RKO (cell line): ENCODE measurements at regions not wholly inside any gene's neighbourhood (a gene's known extent, or its start where the extent isn't known, plus 50 kb on each side); places are given as distances from the start of the nearest gene placed in this dataset.

Experiments used
- DNase-seq: peaks from one replicate; pipeline ENCODE4 v3.0.0-alpha.2; 2016; ENCODE audit warnings: low spot score

DNA sequence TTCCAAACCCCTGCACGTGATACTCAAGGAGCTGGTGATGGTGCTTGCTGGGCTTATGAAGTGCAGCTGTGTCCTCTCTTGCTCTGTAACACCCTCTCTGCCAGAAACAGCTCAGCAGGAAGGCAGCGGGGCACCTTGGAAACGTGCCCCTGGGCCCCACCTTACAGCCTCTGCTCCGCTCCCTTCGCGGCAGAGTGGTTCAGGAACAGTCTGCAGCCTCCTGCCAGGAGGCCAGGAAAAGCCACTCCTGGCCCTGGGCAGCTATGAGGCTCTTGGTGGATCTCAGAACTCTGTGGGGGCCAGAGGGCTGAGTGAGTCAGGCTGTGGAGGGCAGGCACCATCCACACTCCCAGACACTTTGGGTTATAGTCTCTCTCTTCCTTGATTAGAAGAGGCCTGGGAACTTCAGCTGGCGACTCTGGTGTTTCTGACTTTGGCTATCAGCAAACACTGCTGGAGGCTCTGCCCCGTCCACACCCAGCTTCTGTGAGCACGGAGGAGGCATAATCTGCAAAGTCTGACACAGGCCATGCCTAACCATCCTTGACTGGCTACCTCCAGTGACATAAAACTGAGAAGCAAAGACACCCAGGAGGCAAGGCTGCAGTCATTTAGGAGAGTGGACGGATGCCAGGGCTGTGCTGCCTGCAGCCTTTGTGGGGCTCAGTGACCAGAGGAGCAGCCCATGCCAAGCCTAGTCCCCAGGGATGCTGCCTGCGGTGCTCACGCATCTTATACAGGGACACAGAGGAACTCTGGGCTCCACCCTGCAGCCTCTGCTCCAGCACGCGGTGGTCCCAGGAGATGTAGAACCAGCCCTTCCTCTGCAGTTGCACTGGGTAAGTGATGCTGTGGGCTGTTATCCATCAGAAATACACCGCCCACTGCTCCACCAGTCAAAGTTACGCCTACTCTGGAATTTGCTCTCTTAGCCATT lies 65.3 kb downstream of the METRNL start:
- no peak for DNase-seq

DNA sequence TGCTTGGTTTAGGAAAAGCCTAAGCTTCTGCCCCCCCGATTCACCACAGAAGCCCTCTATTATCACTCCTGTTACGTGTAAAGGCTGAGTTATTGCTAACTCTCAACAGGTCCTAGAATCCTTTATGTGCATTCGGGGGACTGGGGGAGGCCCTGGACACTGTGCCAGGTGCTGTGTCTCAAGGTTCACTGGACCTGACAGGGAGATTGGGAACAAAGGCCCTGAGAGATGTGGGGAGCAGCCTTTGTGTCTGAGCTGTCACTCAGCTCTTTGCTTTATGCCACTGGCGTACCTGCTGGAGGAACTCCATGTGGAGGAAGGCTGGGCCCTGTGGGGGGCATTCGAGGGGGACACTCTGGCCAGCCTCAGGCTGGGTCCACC lies 65.9 kb downstream of the METRNL start:
- no peak for DNase-seq

DNA sequence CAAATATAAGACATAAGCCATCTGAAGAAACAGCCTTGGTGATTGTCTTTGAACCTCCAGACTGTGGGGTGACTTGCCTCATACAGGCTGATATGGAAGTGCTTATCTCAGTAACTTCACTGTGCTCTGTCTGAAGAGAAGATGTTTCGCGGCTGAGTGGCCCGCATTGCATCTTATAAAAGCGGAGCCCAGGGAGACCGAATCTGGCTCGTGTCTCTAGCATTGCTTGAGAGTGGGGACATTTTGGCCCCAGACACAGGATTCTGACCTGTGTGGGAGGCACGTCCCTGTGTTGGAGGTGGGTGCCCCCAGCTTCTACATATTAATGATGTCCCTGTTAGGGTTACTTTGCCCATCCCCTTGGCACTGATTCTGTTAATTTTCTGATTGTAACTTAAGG lies 66.4 kb downstream of the METRNL start:
- DNase-seq: no peak

- DNase-seq: no peak
These were observed 66.9 kb downstream of the METRNL start for GRCh38 chr17:83146347-83146746.

- DNase-seq: no peak
These were observed 67.9 kb downstream of the METRNL start for GRCh38 chr17:83147280-83147679.

- DNase-seq: no peak
These were observed 69.1 kb downstream of the METRNL start for GRCh38 chr17:83148317-83149028.

DNA sequence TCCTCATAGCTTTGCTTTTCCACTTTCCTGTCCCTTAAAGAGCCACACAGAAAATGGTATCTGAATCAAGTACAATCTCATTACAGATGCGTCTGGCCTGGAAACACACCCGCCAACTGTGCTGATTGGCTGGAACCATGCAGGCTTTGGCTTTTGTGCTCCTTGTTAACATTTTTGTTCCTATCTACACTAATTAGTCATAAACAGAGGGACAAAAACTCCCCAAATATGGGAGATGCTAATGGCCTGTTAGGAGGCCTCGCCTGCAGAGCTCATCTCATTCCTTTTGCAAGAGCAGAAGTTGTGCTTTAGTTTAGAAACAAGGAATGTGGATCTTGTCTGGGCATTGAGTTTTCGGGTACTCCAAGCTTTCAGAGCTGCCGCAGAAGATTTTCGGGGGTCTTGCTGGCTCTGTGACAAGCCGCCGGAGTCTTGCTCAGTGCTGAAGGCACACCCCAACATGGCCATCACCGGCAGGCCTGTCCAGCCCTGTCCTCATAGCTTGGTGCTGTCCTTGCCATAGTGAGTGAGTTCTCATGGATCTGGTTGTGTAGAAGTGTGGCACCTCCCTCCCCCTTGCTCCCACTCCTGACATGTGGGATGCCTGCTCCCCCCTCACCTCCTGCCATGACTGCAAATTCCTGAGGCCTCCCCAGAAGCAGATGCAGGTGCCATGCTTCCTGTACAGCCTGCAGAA lies 69.8 kb downstream of the METRNL start:
- DNase-seq: no peak

DNA sequence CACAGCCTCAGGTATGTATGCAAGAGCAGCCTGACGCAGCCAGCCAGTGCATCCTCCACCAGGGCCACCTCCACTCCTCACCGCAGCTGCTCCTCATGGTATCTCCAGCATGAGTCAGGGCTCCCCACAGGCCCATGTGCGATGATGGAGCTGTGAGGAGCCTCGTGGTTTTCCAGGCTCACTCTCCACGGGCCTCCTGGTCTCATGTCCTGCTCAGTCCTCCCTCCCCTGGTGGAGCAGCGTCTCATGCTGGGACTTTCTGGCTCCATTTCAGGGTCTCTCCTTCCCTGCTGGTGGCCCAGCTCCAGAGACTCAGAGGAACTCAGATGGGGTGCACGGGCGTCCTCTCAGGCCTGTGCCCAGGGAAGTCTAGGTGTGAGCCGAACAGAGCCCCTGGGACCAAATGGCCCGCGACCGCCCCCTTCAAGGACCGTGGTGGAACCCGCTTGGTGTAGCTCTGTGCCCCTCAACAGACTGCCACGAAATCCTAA lies 70.4 kb downstream of the METRNL start:
- no peak for DNase-seq

GRCh38 chr17:83150369-83151055 lies 71.1 kb downstream of the METRNL start:
- no peak for DNase-seq

DNA sequence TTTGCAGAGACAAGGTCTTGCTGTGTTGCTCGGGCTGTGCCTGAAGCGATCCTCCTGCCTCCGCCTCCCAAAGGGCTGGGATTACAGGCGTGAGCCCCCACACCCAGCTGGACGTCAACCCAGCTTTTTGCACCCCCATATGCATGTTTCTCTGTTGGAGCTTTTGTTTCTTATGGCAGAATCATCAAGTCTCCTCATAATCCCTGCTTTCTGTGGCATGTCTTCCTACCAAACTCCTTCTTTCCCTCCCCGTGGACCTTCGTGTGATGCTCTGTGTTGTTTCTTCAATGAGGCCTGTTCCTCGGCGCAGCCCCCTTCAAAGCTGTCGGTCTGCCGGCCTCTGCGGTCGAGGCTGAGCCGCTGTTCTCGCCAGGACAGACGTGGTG lies 71.6 kb downstream of the METRNL start:
- no peak for DNase-seq

GRCh38 chr17:83151442-83152226 lies 72.2 kb downstream of the METRNL start:
- DNase-seq: no peak

DNA sequence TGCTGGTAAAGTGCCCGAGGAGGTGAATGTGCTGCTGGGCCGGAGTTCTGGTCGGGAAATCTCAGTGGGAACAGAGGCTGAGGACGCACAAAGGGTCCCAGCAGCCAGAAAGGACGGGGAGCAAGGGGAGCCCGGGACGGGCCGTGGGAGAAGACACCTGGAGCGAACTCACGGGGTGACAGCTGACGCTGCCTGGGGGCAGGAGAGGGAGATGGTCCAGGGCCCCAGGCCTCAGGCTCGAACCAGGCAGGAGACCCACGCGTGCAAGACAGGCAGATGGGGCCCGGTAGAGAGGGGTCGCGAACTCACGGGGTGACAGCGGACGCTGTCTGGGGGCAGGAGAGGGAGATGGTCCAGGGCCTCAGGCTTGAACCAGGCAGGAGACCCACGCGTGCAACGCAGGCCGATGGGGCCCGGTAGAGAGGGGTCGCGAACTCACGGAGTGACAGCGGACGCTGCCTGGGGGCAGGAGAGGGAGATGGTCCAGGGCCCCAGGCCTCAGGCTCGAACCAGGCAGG lies 72.9 kb downstream of the METRNL start:
- DNase-seq: no peak

DNA sequence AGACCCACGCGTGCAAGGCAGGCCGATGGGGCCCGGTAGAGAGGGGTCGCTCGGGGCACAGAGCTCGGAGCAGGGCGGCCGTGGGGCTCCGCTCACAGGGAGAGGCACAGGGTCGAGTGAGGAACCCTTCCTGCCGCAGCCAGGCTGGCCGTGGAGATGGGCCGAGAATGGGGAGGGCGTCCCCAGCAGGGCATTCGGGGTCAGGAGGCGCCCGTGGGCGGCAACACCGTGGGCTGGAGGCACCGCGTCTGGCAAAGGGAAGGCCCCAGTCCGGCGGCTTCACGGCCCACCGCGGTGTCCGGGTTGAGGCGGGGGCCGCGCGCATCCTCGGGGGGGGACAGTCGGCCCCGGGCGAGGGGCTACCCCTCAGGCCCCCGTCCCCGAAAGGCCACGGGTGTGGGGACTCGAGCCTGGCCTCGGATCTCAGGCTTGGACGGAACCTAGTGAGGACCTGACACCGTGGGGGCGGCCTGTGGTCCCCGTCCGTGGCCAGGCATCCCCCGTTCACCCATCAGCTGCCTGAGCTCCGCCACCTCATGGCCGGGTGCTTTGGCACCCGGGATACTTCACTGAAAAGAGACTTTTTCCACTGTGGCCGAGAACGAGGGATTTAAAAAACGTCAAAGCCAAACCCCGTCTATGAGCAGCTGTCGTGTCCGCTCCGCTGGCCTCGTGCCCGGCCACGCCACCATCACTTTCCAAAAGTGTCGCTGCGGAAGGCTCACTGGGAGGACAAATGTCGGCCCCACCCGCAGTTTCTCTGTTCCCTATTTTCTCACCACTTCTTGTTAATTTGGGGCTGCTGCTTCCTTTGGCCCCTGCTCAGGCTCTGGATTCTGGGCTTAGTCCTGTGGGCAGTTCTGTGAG lies 73.6 kb downstream of the METRNL start:
- DNase-seq: no peak

- DNase-seq: no peak
These were observed 74.4 kb downstream of the METRNL start for GRCh38 chr17:83153681-83154310.

DNA sequence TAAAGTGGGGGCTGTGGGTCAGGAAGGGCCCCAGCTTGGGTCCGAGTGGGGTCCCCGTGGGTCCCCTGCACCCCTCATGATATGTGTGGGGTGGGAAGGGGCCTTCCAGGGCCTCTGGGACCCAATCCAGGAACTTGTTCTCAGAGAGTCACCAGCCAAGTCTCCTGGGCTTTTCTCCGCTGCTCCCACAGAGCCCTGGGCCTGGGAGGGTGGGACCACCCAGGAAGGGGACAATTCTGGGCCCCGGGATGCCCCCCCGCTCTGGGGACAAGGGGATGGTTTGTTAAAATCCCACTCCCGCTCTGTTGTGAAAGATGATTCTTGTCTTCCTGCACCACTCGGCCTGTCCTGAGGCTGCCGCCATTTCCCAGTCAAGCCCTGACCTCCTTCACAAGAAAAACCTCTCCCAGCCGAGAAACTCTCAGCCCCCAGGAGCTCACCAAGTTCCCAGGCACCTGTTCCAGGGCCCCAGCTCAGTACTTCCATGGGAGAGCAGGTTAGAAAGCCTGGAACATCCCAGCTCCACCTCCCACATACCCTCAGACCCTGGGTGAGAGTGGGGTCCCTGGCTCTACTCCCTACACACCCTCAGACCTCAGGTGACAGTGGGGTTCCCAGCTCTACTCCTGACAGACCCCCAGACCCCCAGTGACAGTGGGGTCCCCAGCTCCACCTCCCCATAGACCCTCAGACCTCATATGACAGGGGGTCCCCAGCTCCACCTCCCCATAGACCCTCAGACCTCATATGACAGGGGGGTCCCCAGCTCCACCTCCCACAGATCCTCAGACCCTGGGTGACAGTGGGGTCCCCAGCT lies 75.1 kb downstream of the METRNL start:
- no peak for DNase-seq

DNA sequence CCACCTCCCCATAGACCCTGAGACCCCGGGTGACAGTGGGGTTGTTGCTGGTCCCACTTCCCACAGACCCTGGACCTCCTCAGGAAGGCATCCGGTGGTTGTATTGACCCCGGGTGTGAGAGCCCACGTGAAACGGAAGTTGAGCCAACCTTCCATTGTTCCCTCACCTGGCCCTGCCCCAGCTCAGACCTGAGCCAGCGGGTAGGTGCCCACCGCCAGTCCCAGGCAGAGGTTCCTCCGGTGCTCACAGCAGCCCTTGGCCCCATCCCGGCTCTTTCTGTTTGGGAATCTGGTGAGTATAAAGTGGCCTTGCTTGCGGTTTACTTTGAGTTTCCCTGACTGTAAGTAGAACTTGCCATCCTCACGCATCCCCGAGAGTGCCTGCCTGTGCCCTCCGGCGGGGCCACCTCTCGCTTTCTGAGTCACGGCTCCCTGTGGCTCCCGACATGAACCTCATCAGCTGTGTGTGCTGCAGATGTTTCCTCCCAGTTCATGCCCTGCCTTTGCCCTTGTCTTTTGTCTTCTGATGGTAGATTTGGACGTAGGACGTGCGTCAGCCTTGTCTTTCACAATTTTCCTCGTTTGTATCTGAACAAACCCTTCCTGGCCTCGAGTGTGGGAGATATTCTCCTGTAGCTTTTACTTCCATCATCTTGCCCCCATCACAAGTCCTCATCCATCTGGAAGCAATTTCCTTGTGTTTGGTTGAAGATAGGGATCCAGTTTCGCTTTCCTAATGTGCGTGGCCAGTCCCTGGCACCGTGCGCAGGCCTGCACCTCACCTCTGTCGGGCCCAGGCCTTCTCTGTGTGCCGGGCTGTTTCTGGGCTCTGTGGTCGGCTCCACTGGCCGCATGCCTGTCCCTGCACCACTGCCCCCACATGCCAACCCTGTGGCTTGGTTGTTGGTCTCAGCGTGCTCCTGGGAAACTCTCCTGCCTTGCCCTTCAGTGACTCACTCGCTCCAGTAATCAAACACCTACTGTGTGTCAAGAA lies 76.0 kb downstream of the METRNL start:
- DNase-seq: no peak

- DNase-seq: no peak
These were observed 77.0 kb downstream of the METRNL start for GRCh38 chr17:83156408-83156807.
